ENCODE measurements at regions not wholly inside any gene's neighbourhood (a gene's known extent, or its start where the extent isn't known, plus 50 kb on each side); places are given as distances from the start of the nearest gene placed in this dataset.

GRCh38 chr7:32809347-32809746 is 82.2 kb downstream of the KBTBD2 start:
- H3K36me3 ChIP-seq (replicated peaks in 1 of 2; ENCODE audit: control insufficient read depth in 1 of 2, insufficient read depth in 2 of 2, low read length in 1 of 2) = no peaks in the 10 kb centered on the region
- H4K20me1 ChIP-seq (ENCODE audit: insufficient read depth) = no peaks in the 10 kb centered on the region
- H3K9me3 ChIP-seq = no peaks in the 10 kb centered on the region
- ChIA-PET POLR2A (no interaction called here), CTCF (interaction anchor here (0.8 to 1.6 kb wide), 3 partner anchors 36 to 43 kb away, joined by 3 to 12 read pairs (median 4); no protein-coding TSS in a partner anchor)
- H3K27ac ChIP-seq (ENCODE audit: low read depth in 2 of 2, low read length in 1 of 2) = no peak overlapping the region
- H3K4me1 ChIP-seq (ENCODE audit: control insufficient read depth in 1 of 2, insufficient read depth in 2 of 2, low read depth in 1 of 2, low read length in 1 of 2) = no peaks in the 10 kb centered on the region
- H3K79me2 ChIP-seq (ENCODE audit: insufficient read depth) = no peaks in the 10 kb centered on the region
- no peak overlapping the region for H3K4me3 ChIP-seq (ENCODE audit: low read depth in 2 of 2, low read length in 1 of 2)
- no peak overlapping the region for H2AFZ ChIP-seq (ENCODE audit: low read depth)
- WGBS (ENCODE audit: low lambda C conversion rate) = 97% methylated on average over 2 of the region's 2 CpGs
- H3F3A ChIP-seq (replicated peaks; ENCODE audit: insufficient read depth) = no peaks in the 10 kb centered on the region
- no peak overlapping the region for H3K9ac ChIP-seq
- H3K27me3 ChIP-seq (ENCODE audit: insufficient read depth) = no peaks in the 10 kb centered on the region
- DNase-seq = no peak
- no peaks in the 10 kb centered on the region for H3K9me2 ChIP-seq
- no peak for TF ChIP-seq REST (IDR thresholded peaks at IDR 0.05; ENCODE audit: low read depth, low read length)
- no peak for TF ChIP-seq RCOR1 (IDR thresholded peaks at IDR 0.05; ENCODE audit: low read length)
- no peak for TF ChIP-seq MAX (IDR thresholded peaks at IDR 0.05; ENCODE audit: low read depth)
- no peak for TF ChIP-seq NRF1 (IDR thresholded peaks at IDR 0.05; ENCODE audit: low read depth, low read length)
- TF ChIP-seq FOXJ3 (CRISPR knock-in tag; IDR thresholded peaks at IDR 0.05) = no peak
- no peak for TF ChIP-seq FOSL2 (IDR thresholded peaks at IDR 0.05; ENCODE audit: borderline replicate concordance, low read depth)
- H3K4me2 ChIP-seq = no peak overlapping the region

- Histone ChIP-seq H3K4me2 (no peak overlapping the region), H3K9ac (no peak overlapping the region), H3K27ac (ENCODE audit: low read depth in 2 of 2, low read length in 1 of 2) (no peak overlapping the region), H3K4me1 (ENCODE audit: control insufficient read depth in 1 of 2, insufficient read depth in 2 of 2, low read depth in 1 of 2, low read length in 1 of 2) (no peaks in the 10 kb centered on the region; a peak in 1 of 4 replicates), H3K27me3 (ENCODE audit: insufficient read depth) (no peaks in the 10 kb centered on the region), H3K4me3 (ENCODE audit: low read depth in 2 of 2, low read length in 1 of 2) (no peak overlapping the region), H3F3A (replicated peaks; ENCODE audit: insufficient read depth) (no peaks in the 10 kb centered on the region), H3K79me2 (ENCODE audit: insufficient read depth) (no peaks in the 10 kb centered on the region), H2AFZ (ENCODE audit: low read depth) (no peak overlapping the region), H3K36me3 (replicated peaks in 1 of 2; ENCODE audit: control insufficient read depth in 1 of 2, insufficient read depth in 2 of 2, low read length in 1 of 2) (no peaks in the 10 kb centered on the region), H3K9me3 (no peaks in the 10 kb centered on the region), H4K20me1 (ENCODE audit: insufficient read depth) (no peaks in the 10 kb centered on the region), H3K9me2 (no peaks in the 10 kb centered on the region)
- 90% methylated on average over 1 of the region's 1 CpG for WGBS (ENCODE audit: low lambda C conversion rate)
- no peak for DNase-seq
- ChIA-PET CTCF (interaction anchor here (0.5 to 0.8 kb wide), 3 partner anchors 137 to 241 kb away, joined by 3 to 4 read pairs (median 3); no protein-coding TSS in a partner anchor), POLR2A (no interaction called here)
- TF ChIP-seq EZH2phosphoT487 (IDR thresholded peaks at IDR 0.05; ENCODE audit: borderline replicate concordance, low read depth) (no peak), RXRA (IDR thresholded peaks at IDR 0.05; ENCODE audit: borderline replicate concordance, low read depth) (no peak), MEF2A (IDR thresholded peaks at IDR 0.05; ENCODE audit: borderline replicate concordance, low read depth) (no peak), SIN3A (IDR thresholded peaks at IDR 0.05; ENCODE audit: borderline replicate concordance, low read depth, low read length) (no peak), CHD2 (IDR thresholded peaks at IDR 0.05; ENCODE audit: low read length, partially characterized antibody) (no peak), YY1 (IDR thresholded peaks at IDR 0.05; ENCODE audit: low read depth) (no peak), FOXJ3 (CRISPR knock-in tag; IDR thresholded peaks at IDR 0.05) (no peak), RAD21 (IDR thresholded peaks at IDR 0.05; ENCODE audit: low read length) (no peak), CTCF (IDR thresholded peaks at IDR 0.05) (no peak), POLR2AphosphoS5 (IDR thresholded peaks at IDR 0.05; ENCODE audit: low read depth, low read length) (no peak), MXI1 (IDR thresholded peaks at IDR 0.05; ENCODE audit: low read depth, low read length) (no peak), USF2 (IDR thresholded peaks at IDR 0.05; ENCODE audit: borderline replicate concordance, low read depth, low read length) (no peak), ZBTB33 (IDR thresholded peaks at IDR 0.05; ENCODE audit: borderline replicate concordance, low read depth) (no peak)
These were observed 88.0 kb downstream of the KBTBD2 start for GRCh38 chr7:32803406-32804141.
